ENCODE measurements at regions not wholly inside any gene's neighbourhood (a gene's known extent, or its start where the extent isn't known, plus 50 kb on each side); places are given as distances from the start of the nearest gene placed in this dataset.
A peak's percentile ranks its signal among the peaks of the same experiment; 100 is the strongest.

- H3K4me1 Mint-ChIP-seq: no peaks in the 10 kb centered on the region
Measured at GRCh38 chr11:38100836-38101462, 1502.9 kb upstream of the RAG2 start.

GRCh38 chr11:38095268-38095667 is 1497.2 kb upstream of the RAG2 start:
- Mint-ChIP-seq H3K4me1 (no peaks in the 10 kb centered on the region), H3K9me3 (peaks cover 4 to 14% of the 10 kb centered on the region in 2 donors), H3K36me3 (no peaks in the 10 kb centered on the region), H3K4me3 (no peak overlapping the region), H3K27me3 (no peaks in the 10 kb centered on the region), H3K27ac (no peak overlapping the region)
- ATAC-seq (replicated peaks): no peak
- no peak for DNase-seq

More at GRCh38 chr11:38100836-38101462, 1502.9 kb upstream of the RAG2 start:
- ATAC-seq (replicated peaks): no peak
- no peak for DNase-seq
- Mint-ChIP-seq H3K27ac (no peak overlapping the region), H3K9me3 (peaks cover 2 to 5% of the 10 kb centered on the region in 2 donors), H3K4me3 (no peak overlapping the region), H3K27me3 (no peaks in the 10 kb centered on the region), H3K36me3 (no peaks in the 10 kb centered on the region)

- DNase-seq: no peak
- H3K27ac Mint-ChIP-seq: no peak overlapping the region
Measured at GRCh38 chr11:38089726-38090125, 1491.7 kb upstream of the RAG2 start.

GRCh38 chr11:38060920-38061319 is 1462.9 kb upstream of the RAG2 start:
- Mint-ChIP-seq H3K27me3 (no peaks in the 10 kb centered on the region), H3K4me3 (no peak overlapping the region), H3K36me3 (no peaks in the 10 kb centered on the region), H3K4me1 (no peaks in the 10 kb centered on the region), H3K9me3 (peaks cover 5 to 7% of the 10 kb centered on the region in 2 donors), H3K27ac (no peak overlapping the region)
- no peak for ATAC-seq (replicated peaks)
- DNase-seq: no peak

More at GRCh38 chr11:38089726-38090125, 1491.7 kb upstream of the RAG2 start:
- Mint-ChIP-seq H3K9me3 (peaks cover 2 to 5% of the 10 kb centered on the region in 2 donors), H3K36me3 (no peaks in the 10 kb centered on the region), H3K27me3 (no peaks in the 10 kb centered on the region), H3K4me1 (no peaks in the 10 kb centered on the region), H3K4me3 (no peak overlapping the region)
- no peak for ATAC-seq (replicated peaks)

- Mint-ChIP-seq H3K9me3 (peaks cover 4 to 5% of the 10 kb centered on the region in 2 donors), H3K27me3 (no peaks in the 10 kb centered on the region), H3K36me3 (no peaks in the 10 kb centered on the region), H3K27ac (no peak overlapping the region), H3K4me3 (no peak overlapping the region), H3K4me1 (no peaks in the 10 kb centered on the region)
- ATAC-seq (replicated peaks) (no peak), DNase-seq (no peak)
Measured at GRCh38 chr11:38060136-38060535, 1462.1 kb upstream of the RAG2 start.

GRCh38 chr11:38046571-38047135 is 1448.6 kb upstream of the RAG2 start:
- ATAC-seq (replicated peaks) (no peak), DNase-seq (no peak)
- Mint-ChIP-seq H3K4me1 (no peaks in the 10 kb centered on the region), H3K36me3 (no peaks in the 10 kb centered on the region), H3K9me3 (peaks cover 0 to 4% of the 10 kb centered on the region in 2 donors), H3K27ac (no peak overlapping the region), H3K27me3 (no peaks in the 10 kb centered on the region), H3K4me3 (no peak overlapping the region)

- Mint-ChIP-seq H3K36me3 (no peaks in the 10 kb centered on the region), H3K4me3 (no peak overlapping the region), H3K4me1 (no peaks in the 10 kb centered on the region), H3K27me3 (no peaks in the 10 kb centered on the region), H3K9me3 (no peaks in the 10 kb centered on the region), H3K27ac (no peak overlapping the region)
- DNase-seq (no peak), ATAC-seq (replicated peaks) (no peak)
Measured at GRCh38 chr11:38043060-38043459, 1445.0 kb upstream of the RAG2 start.

- Mint-ChIP-seq H3K27ac (no peak overlapping the region), H3K9me3 (peaks cover 0 to 6% of the 10 kb centered on the region in 2 donors), H3K4me3 (no peak overlapping the region), H3K4me1 (no peaks in the 10 kb centered on the region), H3K27me3 (no peaks in the 10 kb centered on the region), H3K36me3 (no peaks in the 10 kb centered on the region)
- no peak for ATAC-seq (replicated peaks)
- no peak for DNase-seq
Measured at GRCh38 chr11:38038777-38039176, 1440.7 kb upstream of the RAG2 start.

- no peaks in the 10 kb centered on the region for H3K4me1 Mint-ChIP-seq
- no peaks in the 10 kb centered on the region for H3K27me3 Mint-ChIP-seq
- peaks cover 8 to 18% of the 10 kb centered on the region in 2 donors for H3K9me3 Mint-ChIP-seq
- DNase-seq: no peak
- no peak overlapping the region for H3K4me3 Mint-ChIP-seq
- no peak overlapping the region for H3K27ac Mint-ChIP-seq
- H3K36me3 Mint-ChIP-seq: no peaks in the 10 kb centered on the region
- ATAC-seq (replicated peaks): peak; percentile 21 to 22
Measured at GRCh38 chr11:38019072-38019775, 1421.2 kb upstream of the RAG2 start.

GRCh38 chr11:38014405-38014804 is 1416.4 kb upstream of the RAG2 start:
- Mint-ChIP-seq H3K36me3 (no peaks in the 10 kb centered on the region), H3K4me1 (no peaks in the 10 kb centered on the region), H3K9me3 (no peaks in the 10 kb centered on the region), H3K27ac (no peak overlapping the region), H3K4me3 (no peak overlapping the region), H3K27me3 (no peaks in the 10 kb centered on the region)
- ATAC-seq (replicated peaks): no peak
- no peak for DNase-seq

- Mint-ChIP-seq H3K9me3 (no peaks in the 10 kb centered on the region), H3K4me1 (no peaks in the 10 kb centered on the region), H3K36me3 (no peaks in the 10 kb centered on the region), H3K4me3 (no peak overlapping the region), H3K27me3 (no peaks in the 10 kb centered on the region), H3K27ac (no peak overlapping the region)
- ATAC-seq (replicated peaks): no peak
- DNase-seq: no peak
Measured at GRCh38 chr11:38013157-38013556, 1415.1 kb upstream of the RAG2 start.

GRCh38 chr11:38011496-38011895 is 1413.5 kb upstream of the RAG2 start:
- Mint-ChIP-seq H3K4me1 (no peaks in the 10 kb centered on the region), H3K4me3 (no peak overlapping the region), H3K9me3 (no peaks in the 10 kb centered on the region), H3K36me3 (no peaks in the 10 kb centered on the region), H3K27me3 (no peaks in the 10 kb centered on the region), H3K27ac (no peak overlapping the region)
- DNase-seq (no peak), ATAC-seq (replicated peaks) (no peak)

GRCh38 chr11:38009932-38010331 is 1411.9 kb upstream of the RAG2 start:
- ATAC-seq (replicated peaks) (no peak), DNase-seq (no peak)
- Mint-ChIP-seq H3K4me1 (no peaks in the 10 kb centered on the region), H3K27me3 (no peaks in the 10 kb centered on the region), H3K36me3 (no peaks in the 10 kb centered on the region), H3K9me3 (peaks cover 2 to 4% of the 10 kb centered on the region in 2 donors), H3K4me3 (no peak overlapping the region), H3K27ac (no peak overlapping the region)

- H3K27ac Mint-ChIP-seq: no peak overlapping the region
- peaks cover 4 to 11% of the 10 kb centered on the region in 2 donors for H3K9me3 Mint-ChIP-seq
- H3K4me3 Mint-ChIP-seq: no peak overlapping the region
- DNase-seq (no peak), ATAC-seq (replicated peaks) (no peak)
- H3K36me3 Mint-ChIP-seq: no peaks in the 10 kb centered on the region
- H3K27me3 Mint-ChIP-seq: no peaks in the 10 kb centered on the region
- no peaks in the 10 kb centered on the region for H3K4me1 Mint-ChIP-seq
Measured at GRCh38 chr11:38006466-38006865, 1408.4 kb upstream of the RAG2 start.

- H3K4me1 Mint-ChIP-seq: no peaks in the 10 kb centered on the region
- H3K4me3 Mint-ChIP-seq: no peak overlapping the region
- no peaks in the 10 kb centered on the region for H3K27me3 Mint-ChIP-seq
- DNase-seq (no peak), ATAC-seq (replicated peaks) (no peak)
- no peak overlapping the region for H3K27ac Mint-ChIP-seq
- peaks cover 4 to 11% of the 10 kb centered on the region in 2 donors for H3K9me3 Mint-ChIP-seq
- no peaks in the 10 kb centered on the region for H3K36me3 Mint-ChIP-seq
Measured at GRCh38 chr11:38005597-38005996, 1407.6 kb upstream of the RAG2 start.

Measured in stimulated activated naive B cell treated with anti-CD40 and anti-IgM and Interleukin-4, amounts not matched to agents 10 μg/mL and 1 μg/mL and 100 μg/mL, for 72 hours (primary cell).